Choroid plexus epithelial cell (primary cell): ENCODE measurements at regions not wholly inside any gene's neighbourhood (a gene's known extent, or its start where the extent isn't known, plus 50 kb on each side); places are given as distances from the start of the nearest gene placed in this dataset.

Experiments
- DNase-seq: peaks from one replicate; pipeline ENCODE4 v3.0.0-alpha.2; 2010; ENCODE audit warnings: low read depth
- H3K4me3 ChIP-seq: 2 replicates; pipeline ENCODE4 v1.5.1; 2011; ENCODE audit warnings: low read depth, mild to moderate bottlenecking, control low read depth, low read length, moderate library complexity
- CTCF ChIP-seq: conservative IDR thresholded peaks from 2 replicates; pipeline ENCODE4 v1.5.1; 2011; ENCODE audit warnings: low read depth, mild to moderate bottlenecking, control low read depth, inconsistent platforms, low read length, moderate library complexity

- no peak overlapping the region for H3K4me3 ChIP-seq
- no peak for DNase-seq
- TF ChIP-seq CTCF = no peak
Observed at GRCh38 chr4:160184884-160185283, 1082.0 kb downstream of the RAPGEF2 start.

- DNase-seq = no peak
- TF ChIP-seq CTCF = no peak
- no peak overlapping the region for H3K4me3 ChIP-seq
Observed at GRCh38 chr4:160193787-160194186, 1090.9 kb downstream of the RAPGEF2 start.

- no peak overlapping the region for H3K4me3 ChIP-seq
- TF ChIP-seq CTCF = no peak
- DNase-seq = no peak
Observed at GRCh38 chr4:160194716-160195115, 1091.8 kb downstream of the RAPGEF2 start.

GRCh38 chr4:160202802-160203201, 1099.9 kb downstream of the RAPGEF2 start:
- DNase-seq = peak; percentile 6
- TF ChIP-seq CTCF = no peak
- H3K4me3 ChIP-seq = no peak overlapping the region

- no peak for DNase-seq
- H3K4me3 ChIP-seq = no peak overlapping the region
- no peak for TF ChIP-seq CTCF
Observed at GRCh38 chr4:160212078-160212477, 1109.2 kb downstream of the RAPGEF2 start.

GRCh38 chr4:160213366-160213765, 1110.5 kb downstream of the RAPGEF2 start:
- no peak for TF ChIP-seq CTCF
- no peak for DNase-seq
- H3K4me3 ChIP-seq = no peak overlapping the region

GRCh38 chr4:160217352-160217751, 1114.5 kb downstream of the RAPGEF2 start:
- no peak for DNase-seq
- no peak overlapping the region for H3K4me3 ChIP-seq
- no peak for TF ChIP-seq CTCF
